RPMI7951 (cell line): ENCODE measurements at regions not wholly inside any gene's neighbourhood (a gene's known extent, or its start where the extent isn't known, plus 50 kb on each side); places are given as distances from the start of the nearest gene placed in this dataset.
"Not testable (repeated sequence)": the region's sequence is repeated elsewhere in the genome, so short reads cannot be mapped to it uniquely, and the experiment has no call there.

Source experiments
- DNase-seq: peaks from one replicate; pipeline ENCODE4 v3.0.0-alpha.2; 2012; ENCODE audit warnings: low read depth

- DNase-seq = peak; percentile 94
These were observed 143.4 kb upstream of the CDKN3 start for GRCh38 chr14:54253195-54253947.

- no peak for DNase-seq
These were observed 140.7 kb upstream of the CDKN3 start for GRCh38 chr14:54256156-54256555.

- no peak for DNase-seq
These were observed 139.4 kb upstream of the CDKN3 start for GRCh38 chr14:54257424-54257823.

- DNase-seq = no peak
These were observed 138.4 kb upstream of the CDKN3 start for GRCh38 chr14:54258382-54258781.

- no peak for DNase-seq
These were observed 137.0 kb upstream of the CDKN3 start for GRCh38 chr14:54259821-54260220.

DNA sequence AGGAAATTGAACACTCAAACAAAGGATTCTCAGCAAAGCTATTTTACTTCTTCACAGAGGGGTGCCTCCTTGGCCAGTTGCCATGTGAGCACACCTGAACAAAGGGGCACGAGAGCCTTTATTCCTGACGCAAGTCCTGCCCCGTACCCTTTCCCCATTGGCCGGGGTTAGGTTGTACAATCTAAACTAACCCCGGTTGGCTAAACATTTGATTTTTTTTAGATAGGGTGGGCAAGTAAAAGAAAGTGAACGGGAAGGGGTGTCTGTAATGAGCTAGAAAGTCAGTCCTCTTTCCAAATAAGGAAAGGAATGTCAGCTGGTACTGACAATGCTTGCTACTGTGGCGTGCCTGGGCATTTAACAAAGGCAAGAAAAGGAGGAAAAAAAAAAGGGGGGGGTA, 135.5 kb upstream of the CDKN3 start:
- DNase-seq = no peak

DNA sequence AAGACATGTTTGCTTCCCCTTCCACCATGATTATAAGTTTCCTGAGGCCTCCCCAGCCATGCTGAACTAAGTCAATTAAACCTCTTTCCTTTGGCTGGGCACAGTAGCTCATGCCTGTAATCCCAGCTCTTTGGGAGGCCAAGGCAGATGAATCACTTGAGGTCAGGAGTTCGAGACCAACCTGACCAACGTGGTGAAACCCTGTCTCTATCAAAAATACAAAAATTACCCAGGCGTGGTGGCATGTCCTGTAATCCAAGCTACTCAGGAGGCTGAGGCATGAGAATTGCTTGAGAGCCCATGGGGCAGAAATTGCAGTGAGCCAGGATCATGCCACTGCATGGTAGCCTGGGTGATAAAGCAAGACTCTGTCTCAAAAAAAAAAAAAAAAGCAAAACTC, 130.2 kb upstream of the CDKN3 start:
- not testable (repeated sequence) for DNase-seq

GRCh38 chr14:54267172-54267571, 129.6 kb upstream of the CDKN3 start:
- no peak for DNase-seq

DNA sequence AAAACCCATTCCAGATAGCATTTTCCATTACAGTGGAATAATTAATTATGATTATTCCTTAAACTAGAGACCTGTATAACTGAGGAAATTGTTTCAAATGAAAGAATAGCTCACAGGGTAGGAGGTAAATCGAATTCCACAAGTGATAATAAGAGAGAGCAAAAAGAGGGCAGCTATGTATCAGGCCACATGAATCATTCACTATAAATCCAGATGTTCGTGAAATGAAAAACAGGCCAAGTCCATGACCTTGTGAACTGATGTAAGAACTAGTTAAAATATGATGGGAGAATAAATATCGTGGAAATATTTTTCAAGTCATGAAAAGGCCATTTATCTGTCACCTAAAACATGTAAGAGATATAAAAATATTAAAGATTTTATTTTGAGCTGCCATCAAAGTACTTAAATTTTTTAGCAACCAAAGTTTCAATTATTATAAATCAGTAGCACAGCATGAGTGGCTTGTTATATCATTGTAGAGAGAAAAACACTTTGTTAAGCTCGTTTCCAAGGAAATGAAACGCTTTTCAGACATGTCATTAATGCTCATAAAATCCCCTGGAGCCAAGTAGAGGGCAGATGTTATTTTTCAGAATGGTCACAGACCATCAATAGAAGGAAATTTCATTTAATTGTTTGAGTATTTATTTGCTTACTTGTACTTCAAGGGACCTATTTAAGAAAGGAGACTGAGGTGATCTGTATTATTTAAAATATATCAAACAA, 120.6 kb upstream of the CDKN3 start:
- DNase-seq = peak; percentile 12

DNA sequence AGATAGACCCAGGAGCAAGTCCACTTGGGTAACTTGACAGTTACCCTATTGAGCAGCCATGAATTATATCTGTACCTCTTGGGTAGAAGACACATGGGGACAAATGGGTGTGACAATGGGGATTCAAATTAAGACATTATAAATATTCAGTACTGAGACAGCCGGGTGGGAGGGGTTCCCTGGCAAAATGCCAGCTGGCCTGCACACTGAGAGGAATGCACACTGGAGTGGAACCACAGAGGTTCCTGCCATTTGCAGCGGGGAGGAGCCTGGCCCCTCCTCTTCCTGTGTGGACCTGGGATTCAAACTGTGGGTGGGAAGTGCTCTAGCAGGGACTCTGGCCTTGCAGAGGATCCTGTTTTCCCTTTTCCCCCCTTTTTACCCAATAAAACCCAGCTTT, 118.7 kb upstream of the CDKN3 start:
- no peak for DNase-seq

GRCh38 chr14:54278665-54279295, 118.0 kb upstream of the CDKN3 start:
- no peak for DNase-seq

GRCh38 chr14:54282849-54283248, 114.0 kb upstream of the CDKN3 start:
- DNase-seq = no peak

GRCh38 chr14:54285030-54285429, 111.8 kb upstream of the CDKN3 start:
- DNase-seq = no peak

GRCh38 chr14:54291491-54292191, 105.2 kb upstream of the CDKN3 start:
- DNase-seq = no peak

GRCh38 chr14:54294802-54295201, 102.0 kb upstream of the CDKN3 start:
- no peak for DNase-seq

- peak; percentile 74 for DNase-seq
These were observed 97.1 kb upstream of the CDKN3 start for GRCh38 chr14:54299410-54300363.

DNA sequence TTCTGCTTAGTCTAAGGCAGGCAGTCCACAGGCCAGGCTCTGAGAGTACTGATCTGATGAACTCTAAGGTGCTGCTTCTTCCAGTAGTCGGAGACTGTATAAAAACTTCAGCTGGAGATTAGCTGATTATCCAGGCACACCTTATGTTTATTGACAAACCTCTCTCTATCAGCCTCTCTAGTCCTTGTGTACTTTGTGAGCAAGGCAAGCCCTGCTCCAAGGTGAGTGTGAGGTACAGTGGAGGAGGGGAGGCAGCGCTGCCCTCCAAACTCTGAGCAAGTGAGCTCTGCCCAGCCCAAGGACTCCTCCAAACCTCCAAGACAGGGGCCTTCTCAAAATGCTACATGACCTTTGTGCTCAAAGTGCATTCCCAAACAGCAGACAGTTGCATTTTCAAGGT, 95.9 kb upstream of the CDKN3 start:
- DNase-seq = no peak

- no peak for DNase-seq
These were observed 95.4 kb upstream of the CDKN3 start for GRCh38 chr14:54301359-54301758.

DNA sequence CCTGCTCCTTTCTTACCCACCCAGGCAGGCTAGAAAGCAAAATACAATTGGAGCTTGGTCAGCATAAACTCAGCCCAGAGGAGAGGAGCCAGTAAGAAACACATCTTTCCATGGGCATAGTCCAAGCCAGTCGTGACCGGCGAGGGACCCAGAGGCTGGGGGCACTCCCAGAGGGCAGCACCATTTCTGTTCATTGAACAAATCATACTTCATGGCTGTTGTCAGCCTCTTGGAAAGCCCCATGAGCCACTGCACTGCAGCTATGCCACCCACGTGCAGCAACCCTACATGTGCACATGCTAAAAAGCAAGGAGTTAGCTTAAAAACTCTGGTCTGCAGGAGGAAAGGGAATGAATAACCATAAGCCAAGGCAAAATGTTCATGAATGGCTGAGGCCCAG, 90.0 kb upstream of the CDKN3 start:
- DNase-seq = no peak

GRCh38 chr14:54309615-54310014, 87.2 kb upstream of the CDKN3 start:
- no peak for DNase-seq
